HG03354 (cell line): ENCODE measurements at regions not wholly inside any gene's neighbourhood (a gene's known extent, or its start where the extent isn't known, plus 50 kb on each side); places are given as distances from the start of the nearest gene placed in this dataset.

Experiments
- ATAC-seq: cut with Tn5 transposase; IDR thresholded peaks from one replicate; pipeline ENCODE4 v1.9.1; 2021; ENCODE audit warnings: mild to moderate bottlenecking; ENCODE audit not compliant: unreplicated experiment, poor library complexity, severe bottlenecking

DNA sequence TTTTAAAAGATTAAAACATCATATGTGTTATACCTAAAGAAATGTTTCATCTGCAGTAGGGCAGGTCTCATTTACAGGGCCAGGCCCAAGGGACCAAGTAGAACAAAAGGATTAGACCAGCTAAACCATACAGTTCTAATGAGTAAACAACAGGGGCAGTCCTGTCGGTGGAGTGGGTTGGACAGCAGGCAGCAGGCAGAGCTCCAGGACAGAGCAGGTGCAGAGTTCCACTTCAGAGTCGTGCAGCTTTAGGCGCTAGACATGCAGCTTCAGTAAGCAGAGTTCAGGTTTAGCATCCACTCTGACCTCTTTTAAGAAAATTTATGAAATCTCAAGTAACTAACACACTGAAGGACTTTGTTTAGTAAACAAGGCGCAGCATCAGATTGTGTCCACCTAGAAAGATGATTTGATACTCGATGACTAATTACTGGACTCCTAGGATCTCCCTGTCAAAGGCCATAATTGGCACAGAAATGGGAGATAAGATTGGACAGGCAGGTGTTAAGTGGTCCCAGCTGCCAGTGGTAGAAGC, 487.7 kb upstream of the INTU start:
- ATAC-seq: no peak

DNA sequence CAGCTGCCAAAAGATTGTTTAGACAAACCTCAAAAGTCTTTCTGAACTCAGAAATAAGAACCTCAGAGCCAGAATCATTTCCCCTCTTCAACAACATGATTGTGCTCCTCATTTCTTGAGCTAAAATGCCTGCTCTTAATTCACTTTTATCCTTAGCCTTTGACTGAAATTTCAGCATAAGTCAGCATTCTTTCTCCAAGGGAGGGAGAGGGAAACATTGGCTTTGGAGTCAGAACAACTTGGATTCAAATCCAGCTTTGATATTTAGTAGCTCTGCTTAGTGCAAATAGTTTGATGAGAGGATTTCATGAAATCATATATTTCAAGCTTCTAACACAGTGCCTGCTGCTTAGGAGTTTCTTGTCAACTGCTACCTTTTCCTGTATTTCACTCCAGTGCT, 484.6 kb upstream of the INTU start:
- ATAC-seq: no peak

DNA sequence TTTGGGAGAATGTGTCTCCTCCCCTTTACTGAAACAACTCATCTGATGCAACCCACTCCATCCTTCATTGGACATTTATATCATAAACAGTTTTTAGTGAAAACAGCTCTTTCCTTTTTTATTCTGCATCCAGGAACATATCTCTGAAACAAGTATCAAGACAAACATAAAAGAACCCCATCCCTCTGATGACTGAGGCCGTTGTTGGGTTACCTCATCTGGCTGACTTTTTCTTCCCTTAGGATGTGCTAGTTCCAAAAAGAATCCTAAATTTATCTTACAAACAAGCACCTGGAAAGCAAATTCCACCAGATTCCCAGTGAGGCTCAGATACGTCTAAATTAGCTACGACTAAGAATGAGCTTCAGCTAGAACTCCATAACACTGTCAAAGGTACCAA, 483.7 kb upstream of the INTU start:
- no peak for ATAC-seq

DNA sequence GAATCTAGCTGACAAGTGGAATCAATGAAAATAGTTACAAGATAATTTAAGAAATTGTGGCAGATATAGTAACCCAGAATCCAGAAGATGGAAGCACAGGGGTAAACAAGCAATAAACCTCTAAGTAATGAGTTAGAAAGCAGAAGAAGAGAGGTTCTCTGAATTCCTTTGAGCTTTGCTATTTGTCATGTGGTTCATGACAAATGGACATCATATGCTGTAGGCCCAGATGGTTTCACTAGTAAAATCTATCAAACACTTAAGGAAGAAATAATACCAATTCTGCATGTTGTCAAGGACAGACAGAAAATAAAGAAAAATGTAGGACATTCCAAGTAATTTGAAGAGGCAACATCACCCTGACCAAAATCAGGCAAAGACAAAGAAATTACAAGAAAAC, 480.8 kb upstream of the INTU start:
- ATAC-seq: no peak

DNA sequence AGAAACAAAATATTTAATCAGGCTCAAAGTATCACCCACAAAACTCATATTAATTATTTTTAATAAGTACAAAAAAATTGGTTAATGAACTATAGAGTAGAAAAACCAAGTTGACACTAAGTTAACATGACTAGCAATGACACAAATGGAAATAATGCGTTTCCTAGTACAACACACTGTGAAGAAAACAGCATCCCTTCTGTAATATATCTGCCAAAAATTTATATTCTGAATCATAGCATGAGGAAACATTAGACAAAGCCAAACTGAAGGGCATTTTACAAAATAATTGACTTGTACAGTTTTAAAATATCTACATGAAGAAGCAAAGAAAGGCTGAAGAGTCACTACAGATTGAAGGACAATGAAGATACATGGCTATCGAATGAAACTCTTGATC, 477.6 kb upstream of the INTU start:
- ATAC-seq: no peak

DNA sequence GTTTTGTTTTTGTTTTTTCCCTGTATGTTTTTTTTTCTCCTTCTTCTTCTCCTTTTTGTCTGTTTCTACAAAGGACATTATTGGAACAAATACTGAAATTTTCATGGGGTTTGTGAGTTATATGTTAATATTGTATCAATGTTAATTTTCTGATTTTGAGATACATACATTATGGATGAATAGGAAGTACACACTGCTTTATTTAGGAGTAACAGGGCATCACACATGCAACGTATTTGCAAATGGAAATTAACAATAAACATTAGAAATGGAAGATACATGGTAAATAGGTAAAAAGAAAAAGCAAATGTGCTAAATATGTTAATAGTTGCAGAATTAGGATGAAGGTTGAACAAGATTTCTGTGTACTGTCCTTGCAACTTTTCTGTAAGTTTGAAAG, 477.2 kb upstream of the INTU start:
- no peak for ATAC-seq

DNA sequence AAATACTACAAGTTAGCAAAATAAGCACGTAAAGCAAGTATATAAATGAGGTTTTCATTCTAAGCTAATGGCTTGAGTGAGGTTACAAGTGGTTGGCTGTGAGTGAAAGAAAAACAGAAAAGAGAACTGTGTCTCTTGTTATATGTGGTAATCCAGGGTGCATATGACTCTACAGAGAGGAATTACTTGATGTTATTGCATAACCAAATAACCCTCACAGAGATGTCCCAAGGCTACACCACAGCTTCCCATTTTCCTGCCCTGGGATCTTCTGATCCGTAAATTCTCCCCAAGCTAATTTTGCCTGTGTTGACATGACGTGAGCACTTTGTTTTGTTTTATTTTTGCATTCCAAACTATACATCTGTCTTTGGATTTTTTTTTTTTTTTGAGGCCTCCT, 470.0 kb upstream of the INTU start:
- no peak for ATAC-seq

DNA sequence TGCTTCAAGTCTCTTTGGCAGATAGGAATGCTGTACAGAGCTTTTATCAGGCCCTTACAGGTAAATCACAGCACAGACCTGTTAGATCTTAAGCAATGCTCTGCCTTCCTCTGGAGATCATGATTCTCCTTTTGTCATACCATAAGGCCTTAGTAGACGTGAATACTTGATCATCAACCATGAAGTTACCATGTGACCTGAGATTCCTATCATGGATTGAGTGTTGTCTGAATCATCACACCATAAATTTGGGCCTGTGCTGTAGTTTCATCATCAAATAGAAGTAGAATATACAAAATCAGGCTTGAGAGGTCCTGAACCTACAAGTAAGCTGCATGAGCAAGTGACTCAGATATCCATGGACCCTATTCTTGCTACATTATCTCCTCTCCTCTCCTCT, 466.8 kb upstream of the INTU start:
- ATAC-seq: no peak

DNA sequence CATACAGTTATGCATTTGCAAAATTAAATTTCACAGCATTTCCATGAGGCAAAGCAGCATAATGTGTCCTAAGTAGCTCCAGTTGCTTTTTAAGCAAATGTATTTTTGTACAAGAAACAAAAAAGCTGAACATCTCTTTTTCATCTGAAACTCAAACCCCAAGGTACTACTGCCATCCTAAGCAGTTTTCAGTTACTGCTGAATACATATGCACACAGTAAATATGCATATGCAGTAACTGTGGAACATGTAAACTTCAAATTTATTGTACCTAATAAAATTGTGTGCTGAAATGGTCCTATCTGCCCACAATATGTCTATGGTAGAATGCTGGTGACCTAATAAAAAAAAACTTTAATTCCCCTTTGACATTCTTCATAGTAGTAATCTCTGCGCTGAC, 458.6 kb upstream of the INTU start:
- ATAC-seq: no peak

DNA sequence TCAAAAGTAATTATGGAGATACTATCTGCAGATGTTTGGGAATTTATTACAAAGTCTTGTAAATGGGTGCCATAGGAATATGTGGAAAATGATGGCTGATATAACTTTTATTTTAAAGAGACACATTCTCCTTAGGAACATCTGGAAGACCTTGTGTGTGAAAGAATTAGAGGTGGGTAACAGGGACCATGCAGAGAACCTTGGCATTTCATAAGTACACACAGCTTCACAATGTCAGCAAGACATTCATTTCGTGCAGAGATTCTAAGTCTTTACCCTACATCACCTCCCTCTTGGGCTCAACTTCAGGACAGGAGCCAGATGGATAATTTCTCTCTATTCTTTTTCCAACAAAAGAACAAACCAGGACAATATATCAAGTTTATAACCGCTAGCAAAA, 458.1 kb upstream of the INTU start:
- ATAC-seq: no peak

DNA sequence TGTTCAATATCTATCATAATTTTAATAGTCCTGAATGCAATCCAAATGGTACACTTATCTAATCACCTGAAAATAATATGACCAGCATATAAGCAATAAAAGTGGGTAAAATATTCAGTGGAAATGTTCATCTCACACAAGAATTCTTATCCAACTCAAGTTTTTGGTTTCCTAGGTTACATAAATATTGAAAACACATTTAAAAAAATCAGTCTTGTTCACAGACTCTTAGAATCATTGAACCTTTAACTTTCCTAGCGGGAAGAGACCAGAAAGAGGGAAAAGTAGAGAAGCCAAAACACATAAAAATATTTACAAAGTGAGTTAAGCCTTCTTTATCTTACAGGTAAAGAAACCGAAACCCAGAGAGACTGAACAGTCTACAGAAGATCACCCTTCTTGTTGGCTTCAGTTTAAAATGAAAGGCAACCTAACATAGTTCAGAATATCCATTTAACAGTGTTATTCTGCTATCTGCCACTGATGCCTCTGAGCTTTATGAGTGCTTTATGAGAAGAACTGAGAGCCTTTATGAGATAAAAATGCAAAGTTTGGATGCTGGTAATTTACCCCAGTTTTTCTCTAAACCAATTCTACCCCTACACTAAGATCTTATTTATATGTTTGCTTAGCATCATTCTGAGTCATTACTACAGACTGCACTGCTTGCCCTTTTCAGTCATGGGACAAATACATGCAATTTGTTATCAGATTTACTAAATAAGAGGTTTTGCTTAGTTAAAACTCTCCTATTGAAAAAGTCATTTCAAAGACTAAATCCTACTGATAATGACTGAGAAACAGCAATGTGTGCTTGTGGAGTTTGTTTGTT, 453.3 kb upstream of the INTU start:
- ATAC-seq: no peak

DNA sequence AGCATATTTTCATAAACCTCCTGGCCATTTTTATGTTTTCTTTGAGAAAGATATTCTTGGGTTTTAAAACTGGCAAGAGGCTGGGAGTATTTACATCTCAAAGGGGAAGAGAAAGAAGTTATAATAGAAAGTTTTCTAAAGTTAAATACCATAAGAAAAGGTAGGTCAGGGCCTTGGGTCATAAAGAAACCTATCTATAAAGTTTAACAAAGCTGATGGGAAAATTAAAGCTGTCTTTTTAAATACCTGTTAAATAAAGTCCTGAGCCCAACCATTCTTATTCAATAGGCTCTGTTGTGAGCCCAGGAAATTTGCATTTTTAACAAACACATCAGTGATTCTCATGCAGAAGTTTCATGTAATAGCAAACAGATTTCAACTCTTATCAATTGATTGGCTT, 451.8 kb upstream of the INTU start:
- ATAC-seq: no peak

DNA sequence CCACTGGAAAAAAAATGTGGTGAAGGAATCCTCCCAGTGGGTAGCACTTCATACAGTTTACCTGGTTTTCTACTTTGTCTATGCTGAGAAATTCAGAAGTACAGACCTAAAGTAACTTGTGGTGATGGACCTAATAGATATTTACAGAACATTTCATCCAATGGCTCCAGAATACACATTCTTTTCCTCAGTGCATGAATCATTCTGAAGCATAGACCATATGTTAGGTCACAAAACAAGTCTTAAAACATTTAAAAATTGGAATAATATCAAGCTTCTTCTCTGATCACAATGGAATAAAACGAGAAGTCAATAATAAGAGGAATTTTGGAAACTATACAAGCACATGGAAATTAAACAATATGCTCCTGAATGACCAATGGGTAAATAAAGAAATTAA, 450.1 kb upstream of the INTU start:
- ATAC-seq: no peak

DNA sequence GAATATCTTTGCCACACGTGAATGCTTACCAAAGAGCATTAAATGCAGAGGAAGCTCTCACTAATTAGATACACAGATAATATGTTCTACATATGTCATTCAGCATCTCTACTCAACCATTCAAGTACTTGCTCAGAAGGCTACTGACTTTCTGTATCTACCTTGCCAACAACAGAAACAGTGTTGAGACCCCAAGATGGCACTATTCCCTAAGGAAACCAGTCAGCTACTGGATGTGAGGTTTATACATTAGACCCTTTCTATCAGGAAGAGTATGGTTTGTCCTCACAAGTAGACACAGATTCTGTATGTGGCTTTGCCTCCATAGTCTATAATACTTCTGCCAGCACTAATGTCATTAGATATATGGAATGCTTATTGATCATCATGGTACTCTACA, 443.9 kb upstream of the INTU start:
- ATAC-seq: no peak

DNA sequence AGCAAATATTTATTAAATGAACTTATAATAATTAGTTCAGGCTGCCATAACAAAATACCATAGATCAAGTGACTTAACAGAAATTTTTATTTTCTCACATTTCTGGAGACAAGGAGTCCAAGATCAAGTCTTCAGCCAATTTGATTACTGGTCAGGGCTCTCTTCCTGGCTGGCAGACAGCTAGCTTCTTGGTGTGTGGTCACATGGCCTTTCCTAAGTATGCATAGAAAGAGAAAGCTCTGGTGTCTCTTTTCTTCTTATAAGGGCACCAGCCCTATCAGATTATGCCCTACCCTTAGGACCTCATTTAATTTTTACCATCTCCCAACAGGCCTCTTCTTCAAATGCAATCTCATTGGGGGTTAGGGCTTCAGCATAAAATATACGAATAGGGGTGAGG, 438.5 kb upstream of the INTU start:
- ATAC-seq: no peak

DNA sequence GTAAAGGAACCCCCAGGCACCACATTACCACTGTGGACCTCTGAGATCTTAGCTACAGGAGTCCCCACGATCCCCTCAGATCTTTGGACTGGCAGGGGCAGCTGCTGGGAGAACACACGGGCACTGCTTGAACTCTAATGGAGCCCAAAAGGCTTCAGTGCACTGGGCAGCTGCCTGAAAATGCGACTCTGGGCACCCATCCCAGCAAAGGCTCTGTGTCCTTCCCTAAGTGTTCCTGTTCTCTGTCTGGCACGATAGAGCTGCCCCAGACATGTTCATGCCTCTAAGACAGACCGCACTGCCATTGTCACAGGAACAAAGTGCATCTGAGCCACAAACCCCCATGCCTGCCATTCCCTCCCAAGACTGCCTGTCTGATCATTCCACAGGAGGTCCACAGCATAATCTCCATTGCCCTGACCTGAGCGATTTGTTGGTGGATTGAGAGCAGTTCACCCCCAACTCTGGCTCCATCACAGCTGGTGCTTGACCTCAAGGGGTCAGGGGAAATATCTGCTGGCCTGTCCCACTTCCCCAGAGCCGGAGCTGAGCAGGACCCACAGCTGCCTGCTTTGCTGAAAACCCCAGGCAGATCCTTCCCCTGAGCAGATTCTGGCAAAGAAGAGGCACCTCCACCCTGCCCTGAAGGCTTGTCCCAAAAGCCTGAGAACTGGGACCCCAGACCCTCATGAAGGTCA, 436.0 kb upstream of the INTU start:
- ATAC-seq: no peak

DNA sequence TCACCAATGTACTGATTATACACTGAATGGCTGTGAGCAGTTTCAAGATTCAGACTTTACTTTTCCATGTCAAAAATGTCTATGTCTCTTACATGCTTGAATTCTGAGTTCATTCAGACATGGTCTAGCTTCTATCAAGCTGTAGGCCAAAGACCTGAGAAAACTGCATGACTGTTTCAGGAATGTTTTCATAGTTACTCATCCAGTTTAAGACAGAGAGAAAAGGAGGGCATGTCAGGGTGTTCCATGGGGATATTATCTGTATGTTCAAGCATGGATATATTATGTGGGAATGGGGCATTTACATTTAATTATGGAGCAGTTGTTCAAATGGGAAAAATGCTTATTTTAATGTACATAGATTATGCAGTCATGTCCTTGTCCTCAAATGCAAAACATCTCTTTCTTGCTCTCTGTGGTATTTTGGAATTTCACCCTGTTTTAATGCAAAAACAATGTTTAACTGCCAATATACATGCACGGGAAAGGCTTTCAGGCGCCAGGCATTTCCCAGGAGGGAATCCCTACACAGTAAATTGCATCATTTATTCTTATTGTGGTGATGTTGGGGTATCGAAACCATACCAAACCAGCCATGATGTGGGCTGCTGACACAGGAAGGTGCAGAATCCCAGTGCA, 429.1 kb upstream of the INTU start:
- ATAC-seq: no peak

DNA sequence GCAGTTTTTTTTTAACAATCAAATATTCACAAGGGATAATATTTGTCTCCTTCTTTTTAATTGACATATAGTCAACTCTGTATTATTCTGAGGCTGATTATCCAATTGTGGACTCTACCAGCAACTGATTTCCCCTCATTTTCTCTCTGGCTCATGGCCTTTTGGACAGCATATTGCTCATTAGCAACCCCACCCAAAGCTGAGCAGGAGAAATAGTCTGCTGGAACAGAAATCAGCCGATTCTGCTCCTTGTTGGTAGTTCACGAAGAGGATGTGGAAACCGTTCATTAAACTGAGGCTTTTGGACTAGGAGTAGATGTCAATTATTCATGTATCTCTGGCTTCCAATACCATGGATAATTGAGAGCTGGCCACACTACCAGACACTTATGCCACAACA, 428.4 kb upstream of the INTU start:
- no peak for ATAC-seq

DNA sequence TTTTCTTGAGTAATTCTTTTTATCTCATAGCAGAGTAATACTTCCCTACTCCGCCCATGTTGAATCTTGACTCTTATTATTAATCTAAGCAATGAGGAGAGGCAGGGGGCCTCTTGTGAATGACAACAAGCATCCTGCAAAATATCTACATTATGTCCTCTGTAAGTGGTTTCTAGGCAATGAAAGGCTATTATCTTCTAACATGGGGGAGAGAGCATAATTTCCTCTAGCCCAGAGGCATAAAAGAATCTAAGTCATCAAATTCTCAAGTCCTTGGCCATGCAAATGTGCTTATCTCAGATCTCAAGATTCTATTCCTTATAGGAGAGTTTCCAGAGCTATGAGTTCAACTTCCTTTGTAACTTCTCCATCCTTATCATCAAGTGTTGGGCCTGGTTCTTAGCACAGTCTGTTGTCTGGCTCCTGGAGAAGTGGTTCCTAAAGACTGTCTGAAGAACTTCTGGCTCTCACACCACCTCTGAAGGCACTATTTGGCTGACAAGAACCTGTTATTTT, 423.1 kb upstream of the INTU start:
- no peak for ATAC-seq

DNA sequence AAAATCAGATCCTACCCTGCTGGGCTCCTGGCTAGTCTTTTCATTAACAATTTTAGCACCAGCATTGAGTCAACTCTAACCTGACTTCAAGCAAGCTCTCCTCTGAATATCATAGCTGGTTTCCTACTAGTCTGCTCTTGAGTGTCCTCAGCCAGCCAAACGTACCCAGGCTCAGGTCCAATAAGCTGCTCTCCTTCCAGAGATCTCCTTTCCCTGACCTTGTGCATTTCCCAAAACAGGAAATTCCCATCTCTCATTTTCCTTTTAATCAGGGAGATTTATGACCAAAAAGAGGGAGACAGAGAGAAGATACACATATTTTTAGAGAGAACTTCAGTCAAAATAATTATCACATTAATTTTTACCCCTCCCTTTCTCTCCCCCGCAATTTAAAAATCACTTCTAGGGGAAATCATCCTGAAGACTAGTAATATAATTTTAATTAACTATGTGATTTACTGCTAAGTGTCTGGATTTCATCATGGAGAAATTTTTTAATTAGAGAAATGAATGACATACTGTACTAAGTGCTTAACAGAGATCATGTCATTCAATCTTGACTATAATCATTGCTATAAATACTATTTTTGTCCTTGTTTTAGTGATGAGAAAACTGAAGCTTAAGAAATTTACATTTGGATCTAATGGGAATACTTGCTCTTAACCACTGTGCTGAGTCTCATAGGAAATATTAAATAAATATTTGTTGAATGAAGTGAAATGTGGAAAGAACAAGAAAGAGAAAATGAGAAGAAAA, 421.7 kb upstream of the INTU start:
- no peak for ATAC-seq
